Kidney (tissue), 13 donors: ENCODE measurements at regions not wholly inside any gene's neighbourhood (a gene's known extent, or its start where the extent isn't known, plus 50 kb on each side); places are given as distances from the start of the nearest gene placed in this dataset.

ENCODE experiments used
- DNase-seq, 5 donors: peaks; one replicate each; pipeline ENCODE4 v3.0.0-alpha.2; 2013 to 2020
- FAIRE-seq: peaks from 2 replicates; lab custom pipeline; 2012; peaks lifted over from hg19 to GRCh38; lab: Jason Lieb, UNC
- H3K27ac ChIP-seq, 2 donors: one replicate each; pipeline ENCODE4 v1.7.0; 2013; ENCODE audit warnings: low read depth in 2 of 2, low read length in 2 of 2, inconsistent platforms in 1 of 2
- H3K27me3 ChIP-seq: one replicate; pipeline ENCODE4 v1.7.1; 2013; ENCODE audit warnings: low read length, inconsistent platforms; ENCODE audit not compliant: control insufficient read depth, insufficient read depth
- H3K36me3 ChIP-seq, 3 donors: one replicate each; pipeline versions ENCODE4 v1.7.0 to v1.7.1; 2013; ENCODE audit warnings: low read length in 3 of 3, control low read depth in 1 of 3, inconsistent platforms in 1 of 3; ENCODE audit not compliant: insufficient read depth in 3 of 3, control insufficient read depth in 2 of 3
- H3K4me1 ChIP-seq, 3 donors: one replicate each; pipeline versions ENCODE4 v1.7.0 to v1.7.1; 2013; ENCODE audit warnings: low read length in 3 of 3, inconsistent platforms in 1 of 3, low read depth in 1 of 3; ENCODE audit not compliant: control insufficient read depth in 2 of 3, insufficient read depth in 2 of 3
- H3K4me3 ChIP-seq, 3 donors: one replicate each; pipeline versions ENCODE4 v1.7.0 to v1.8.1; 2013; ENCODE audit warnings: low read length in 3 of 3, control low read depth in 1 of 3, inconsistent platforms in 1 of 3
- H3K9ac ChIP-seq, 3 donors: one replicate each; pipeline versions ENCODE4 v1.7.0 to v1.7.1; 2013; ENCODE audit warnings: low read length in 3 of 3, control low read depth in 1 of 3, inconsistent platforms in 1 of 3
- H3K9me3 ChIP-seq, 3 donors: one replicate each; pipeline versions ENCODE4 v1.7.0 to v1.7.1; 2013; ENCODE audit warnings: low read length in 3 of 3, control low read depth in 1 of 3, inconsistent platforms in 1 of 3; ENCODE audit not compliant: control insufficient read depth in 2 of 3, insufficient read depth in 1 of 3
- intact Hi-C: fragments of 100-400 bp; cut with DNase I; formaldehyde crosslinking; loops from one replicate; pipeline ENCODE4 v1.11.1; 2022
- TF ChIP-seq, protein P1 (sequence below): IDR thresholded peaks from 3 replicates; pipeline ENCODE4 v1.5.1; 2012; ENCODE audit warnings: mild to moderate bottlenecking, moderate library complexity, borderline replicate concordance; ENCODE audit not compliant: insufficient read depth; ENCODE audit errors: extremely low read depth
- donor health status: control.
- donor health status: control.
- donor health status: control.
- donor health status: control.
- donor health status: control.
- donor health status: DM: yes; HTN: yes; CAD: no.
- donor health status: Normal renal cell carcinoma (clear cell type).

DNA sequence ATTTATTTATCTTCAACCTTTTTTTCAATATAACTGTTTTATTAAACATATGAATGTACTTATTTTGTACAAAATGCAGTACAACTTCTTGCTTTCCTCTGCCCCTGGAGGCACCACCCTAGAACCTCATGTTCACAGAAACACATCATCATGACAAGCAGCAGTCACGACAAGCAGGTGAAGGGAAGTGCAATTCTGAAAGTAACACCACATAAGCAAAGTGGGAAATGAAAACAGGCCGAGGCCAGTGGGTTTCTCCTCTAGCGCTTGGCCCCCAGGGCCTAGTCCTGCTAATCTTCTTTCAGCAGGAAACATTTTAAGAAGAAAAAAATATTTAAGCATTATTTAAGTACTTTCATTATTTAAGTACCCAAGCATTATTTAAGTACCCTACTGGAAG lies 598.1 kb downstream of the SH2D4B start:
- no peak for DNase-seq
- intact Hi-C loops: no loop called here
- H3K27ac ChIP-seq: no peak overlapping the region
- H3K4me1 ChIP-seq: no peaks in the 10 kb centered on the region
- no peak overlapping the region for H3K9ac ChIP-seq
- no peak overlapping the region for H3K4me3 ChIP-seq
- H3K27me3 ChIP-seq: no peaks in the 10 kb centered on the region
- no peak for FAIRE-seq
- no peaks in the 10 kb centered on the region for H3K36me3 ChIP-seq
- TF ChIP-seq, protein P1, sequence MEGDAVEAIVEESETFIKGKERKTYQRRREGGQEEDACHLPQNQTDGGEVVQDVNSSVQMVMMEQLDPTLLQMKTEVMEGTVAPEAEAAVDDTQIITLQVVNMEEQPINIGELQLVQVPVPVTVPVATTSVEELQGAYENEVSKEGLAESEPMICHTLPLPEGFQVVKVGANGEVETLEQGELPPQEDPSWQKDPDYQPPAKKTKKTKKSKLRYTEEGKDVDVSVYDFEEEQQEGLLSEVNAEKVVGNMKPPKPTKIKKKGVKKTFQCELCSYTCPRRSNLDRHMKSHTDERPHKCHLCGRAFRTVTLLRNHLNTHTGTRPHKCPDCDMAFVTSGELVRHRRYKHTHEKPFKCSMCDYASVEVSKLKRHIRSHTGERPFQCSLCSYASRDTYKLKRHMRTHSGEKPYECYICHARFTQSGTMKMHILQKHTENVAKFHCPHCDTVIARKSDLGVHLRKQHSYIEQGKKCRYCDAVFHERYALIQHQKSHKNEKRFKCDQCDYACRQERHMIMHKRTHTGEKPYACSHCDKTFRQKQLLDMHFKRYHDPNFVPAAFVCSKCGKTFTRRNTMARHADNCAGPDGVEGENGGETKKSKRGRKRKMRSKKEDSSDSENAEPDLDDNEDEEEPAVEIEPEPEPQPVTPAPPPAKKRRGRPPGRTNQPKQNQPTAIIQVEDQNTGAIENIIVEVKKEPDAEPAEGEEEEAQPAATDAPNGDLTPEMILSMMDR: no peak
- no peaks in the 10 kb centered on the region for H3K9me3 ChIP-seq

DNA sequence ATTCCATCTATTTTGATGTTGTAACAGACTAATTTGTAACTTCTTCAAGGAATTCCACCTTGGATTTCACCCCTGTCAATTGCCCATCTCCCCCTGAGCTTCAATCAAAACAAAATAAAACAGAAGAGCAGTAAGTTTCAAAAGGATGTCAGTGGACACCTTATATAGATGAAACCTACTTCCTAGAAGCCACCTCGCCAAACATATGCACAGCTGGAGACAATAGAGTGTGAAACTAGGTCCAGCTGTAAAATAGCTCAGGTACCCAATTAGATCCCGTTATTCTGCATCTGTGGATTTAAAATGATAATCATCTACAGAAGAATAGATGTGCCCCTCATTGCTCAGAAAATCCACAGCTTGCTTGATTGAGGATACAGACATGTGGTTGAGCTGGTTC lies 598.6 kb downstream of the SH2D4B start:
- Histone ChIP-seq H3K9ac (no peak overlapping the region), H3K4me3 (no peak overlapping the region), H3K9me3 (no peaks in the 10 kb centered on the region), H3K4me1 (no peaks in the 10 kb centered on the region), H3K27ac (no peak overlapping the region), H3K36me3 (no peaks in the 10 kb centered on the region), H3K27me3 (no peaks in the 10 kb centered on the region)
- intact Hi-C loops: no loop called here
- no peak for FAIRE-seq
- no peak for DNase-seq
- TF ChIP-seq, protein P1: no peak

DNA sequence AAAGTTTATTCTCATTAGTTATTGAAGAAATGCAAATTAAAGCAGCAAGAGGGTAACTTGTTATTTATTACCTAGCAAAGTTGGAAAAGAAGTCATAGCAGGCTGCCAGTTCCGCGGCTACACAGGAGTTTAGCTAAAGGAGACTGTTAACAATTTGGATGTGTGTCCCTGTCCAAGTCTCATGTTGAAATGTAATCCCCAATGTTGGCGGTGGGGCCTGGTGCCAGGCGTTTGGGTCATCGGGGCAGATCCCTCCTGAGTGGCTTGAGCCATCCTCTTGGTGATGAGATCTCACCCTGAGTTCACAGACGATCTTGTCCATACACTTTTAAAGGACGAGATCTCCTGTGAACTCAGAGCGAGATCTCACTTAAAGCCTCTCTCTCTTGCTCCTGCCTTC lies 608.3 kb downstream of the SH2D4B start:
- Histone ChIP-seq H3K9ac (no peak overlapping the region), H3K9me3 (no peaks in the 10 kb centered on the region), H3K27ac (no peak overlapping the region), H3K4me3 (no peak overlapping the region), H3K36me3 (no peaks in the 10 kb centered on the region), H3K27me3 (no peaks in the 10 kb centered on the region), H3K4me1 (no peaks in the 10 kb centered on the region)
- DNase-seq (no peak), FAIRE-seq (no peak)
- TF ChIP-seq, protein P1: no peak
- intact Hi-C loops: no loop called here

DNA sequence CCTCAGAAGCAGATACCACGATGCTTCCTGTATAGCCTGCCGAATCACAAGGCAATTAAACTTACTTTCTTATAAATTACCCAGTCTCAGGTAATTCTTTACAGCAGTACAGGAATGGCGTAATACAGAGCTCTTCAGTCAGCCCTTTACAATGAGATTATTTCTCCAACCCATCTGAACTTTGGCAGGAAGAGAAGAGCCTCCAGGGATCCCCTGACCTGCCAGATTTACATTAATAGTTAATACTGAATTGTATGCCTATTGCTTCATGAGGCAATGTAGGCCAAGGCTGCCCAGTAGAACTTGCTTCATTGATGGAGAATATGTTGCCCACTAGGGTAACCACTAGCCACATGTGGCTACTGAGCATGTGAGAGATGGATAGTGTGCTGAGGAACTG lies 608.7 kb downstream of the SH2D4B start:
- H3K9me3 ChIP-seq: no peaks in the 10 kb centered on the region
- H3K4me1 ChIP-seq: no peaks in the 10 kb centered on the region
- intact Hi-C loops: no loop called here
- DNase-seq (no peak), FAIRE-seq (no peak)
- TF ChIP-seq, protein P1: no peak
- no peak overlapping the region for H3K9ac ChIP-seq
- no peaks in the 10 kb centered on the region for H3K27me3 ChIP-seq
- H3K27ac ChIP-seq: no peak overlapping the region
- H3K36me3 ChIP-seq: no peaks in the 10 kb centered on the region
- H3K4me3 ChIP-seq: no peak overlapping the region
